ENCODE measurements at regions not wholly inside any gene's neighbourhood (a gene's known extent, or its start where the extent isn't known, plus 50 kb on each side); places are given as distances from the start of the nearest gene placed in this dataset.

GRCh38 chr15:69826819-69827175, 270.9 kb downstream of the TLE3 start:
- no peak overlapping the region for H3K4me3 Mint-ChIP-seq (ENCODE audit: low read depth, unreplicated experiment)
- CTCF ChIA-PET, result no interaction called here
- no peak for DNase-seq
- peaks cover 3% of the 10 kb centered on the region for H3K36me3 Mint-ChIP-seq (ENCODE audit: insufficient read depth, unreplicated experiment)
- no peaks in the 10 kb centered on the region for H3K4me1 Mint-ChIP-seq (ENCODE audit: low read depth, unreplicated experiment)
- BruUV-seq (replicated peaks), result no TSS peak
- TF ChIP-seq, protein P1, sequence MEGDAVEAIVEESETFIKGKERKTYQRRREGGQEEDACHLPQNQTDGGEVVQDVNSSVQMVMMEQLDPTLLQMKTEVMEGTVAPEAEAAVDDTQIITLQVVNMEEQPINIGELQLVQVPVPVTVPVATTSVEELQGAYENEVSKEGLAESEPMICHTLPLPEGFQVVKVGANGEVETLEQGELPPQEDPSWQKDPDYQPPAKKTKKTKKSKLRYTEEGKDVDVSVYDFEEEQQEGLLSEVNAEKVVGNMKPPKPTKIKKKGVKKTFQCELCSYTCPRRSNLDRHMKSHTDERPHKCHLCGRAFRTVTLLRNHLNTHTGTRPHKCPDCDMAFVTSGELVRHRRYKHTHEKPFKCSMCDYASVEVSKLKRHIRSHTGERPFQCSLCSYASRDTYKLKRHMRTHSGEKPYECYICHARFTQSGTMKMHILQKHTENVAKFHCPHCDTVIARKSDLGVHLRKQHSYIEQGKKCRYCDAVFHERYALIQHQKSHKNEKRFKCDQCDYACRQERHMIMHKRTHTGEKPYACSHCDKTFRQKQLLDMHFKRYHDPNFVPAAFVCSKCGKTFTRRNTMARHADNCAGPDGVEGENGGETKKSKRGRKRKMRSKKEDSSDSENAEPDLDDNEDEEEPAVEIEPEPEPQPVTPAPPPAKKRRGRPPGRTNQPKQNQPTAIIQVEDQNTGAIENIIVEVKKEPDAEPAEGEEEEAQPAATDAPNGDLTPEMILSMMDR (IDR thresholded peaks at IDR 0.05; ENCODE audit: unreplicated experiment), result no peak
- no peak overlapping the region for H3K27ac Mint-ChIP-seq (ENCODE audit: unreplicated experiment)
- intact Hi-C loops (cut with micrococcal nuclease; ENCODE audit: unreplicated experiment), result no loop called here
- no peaks in the 10 kb centered on the region for H3K9me3 Mint-ChIP-seq (ENCODE audit: low read depth, unreplicated experiment)
- peaks cover 92% of the 10 kb centered on the region for H3K27me3 Mint-ChIP-seq (ENCODE audit: unreplicated experiment)

- no TSS peak for BruUV-seq (replicated peaks)
- intact Hi-C loops (cut with micrococcal nuclease; ENCODE audit: unreplicated experiment), result no loop called here
- no peaks in the 10 kb centered on the region for H3K4me1 Mint-ChIP-seq (ENCODE audit: low read depth, unreplicated experiment)
- H3K36me3 Mint-ChIP-seq (ENCODE audit: insufficient read depth, unreplicated experiment), result no peaks in the 10 kb centered on the region
- peaks cover 92% of the 10 kb centered on the region for H3K27me3 Mint-ChIP-seq (ENCODE audit: unreplicated experiment)
- no peaks in the 10 kb centered on the region for H3K9me3 Mint-ChIP-seq (ENCODE audit: low read depth, unreplicated experiment)
- CTCF ChIA-PET, result interaction anchor here (0.7 kb wide), 1 partner anchor 549 kb away, joined by 3 read pairs; no protein-coding TSS in a partner anchor
- H3K4me3 Mint-ChIP-seq (ENCODE audit: low read depth, unreplicated experiment), result no peak overlapping the region
- no peak overlapping the region for H3K27ac Mint-ChIP-seq (ENCODE audit: unreplicated experiment)
- TF ChIP-seq, protein P1 (IDR thresholded peaks at IDR 0.05; ENCODE audit: unreplicated experiment), result no peak
- DNase-seq, result no peak
These were observed 270.0 kb downstream of the TLE3 start for GRCh38 chr15:69827751-69828150.

DNA sequence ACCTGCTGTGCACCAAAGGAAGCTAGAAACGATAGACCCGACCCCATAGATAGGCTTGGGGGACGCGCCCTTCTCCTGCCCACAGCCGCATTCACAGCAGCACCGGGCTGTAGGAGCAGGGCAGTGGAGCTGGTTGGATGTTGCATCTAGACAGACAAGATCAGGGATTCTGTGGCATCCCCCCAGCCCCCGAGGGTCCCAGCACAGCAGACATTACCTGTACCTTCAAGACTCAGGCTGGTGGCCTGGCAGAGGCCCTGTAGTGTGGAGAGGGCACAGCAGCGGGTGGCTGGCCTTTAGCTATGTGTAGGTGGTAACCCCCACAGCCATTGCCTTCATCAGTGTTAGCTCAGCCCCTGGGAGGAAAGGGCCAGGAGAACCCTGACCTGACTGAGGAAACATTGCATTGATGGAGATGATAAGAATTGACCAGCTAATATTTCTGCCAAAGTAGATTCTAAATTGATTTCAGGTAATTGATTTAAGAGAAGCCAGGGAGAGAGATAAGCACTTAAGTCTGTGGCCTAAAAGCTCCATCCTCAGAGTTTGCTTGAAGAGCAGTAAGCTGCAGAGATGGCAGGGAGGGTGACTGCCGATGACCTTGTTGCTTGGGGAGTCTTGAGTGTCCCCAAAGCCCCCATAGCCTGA, 269.4 kb downstream of the TLE3 start:
- Mint-ChIP-seq H3K27me3 (ENCODE audit: unreplicated experiment) (peaks cover 92% of the 10 kb centered on the region), H3K9me3 (ENCODE audit: low read depth, unreplicated experiment) (no peaks in the 10 kb centered on the region), H3K4me1 (ENCODE audit: low read depth, unreplicated experiment) (no peaks in the 10 kb centered on the region), H3K27ac (ENCODE audit: unreplicated experiment) (no peak overlapping the region), H3K36me3 (ENCODE audit: insufficient read depth, unreplicated experiment) (no peaks in the 10 kb centered on the region), H3K4me3 (ENCODE audit: low read depth, unreplicated experiment) (no peak overlapping the region)
- BruUV-seq (replicated peaks), result no TSS peak
- CTCF ChIA-PET, result no interaction called here
- TF ChIP-seq, protein P1 (IDR thresholded peaks at IDR 0.05; ENCODE audit: unreplicated experiment), result no peak
- no peak for DNase-seq
- intact Hi-C loops (cut with micrococcal nuclease; ENCODE audit: unreplicated experiment), result no loop called here

DNA sequence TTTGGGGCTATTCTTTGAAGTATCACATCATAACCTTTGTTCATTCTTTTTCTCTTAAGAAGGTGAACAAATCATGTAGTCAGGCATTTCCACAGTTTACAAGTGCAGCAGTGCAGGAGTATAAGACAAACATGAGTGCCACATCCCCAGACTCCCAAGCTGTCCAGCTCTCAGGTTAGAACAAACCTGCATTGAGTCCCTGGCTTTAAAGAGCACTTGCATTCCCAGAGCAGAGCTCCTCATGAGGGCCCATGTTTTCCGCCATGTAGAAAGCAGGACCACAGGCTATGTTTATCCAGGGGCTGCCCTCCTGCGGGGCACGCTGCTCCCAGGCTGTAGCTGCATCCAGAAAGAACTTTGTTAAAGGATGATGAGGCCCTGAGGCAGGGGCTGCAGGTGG, 267.7 kb downstream of the TLE3 start:
- H3K27ac Mint-ChIP-seq (ENCODE audit: unreplicated experiment), result no peak overlapping the region
- H3K27me3 Mint-ChIP-seq (ENCODE audit: unreplicated experiment), result peaks cover 93% of the 10 kb centered on the region
- H3K4me3 Mint-ChIP-seq (ENCODE audit: low read depth, unreplicated experiment), result no peak overlapping the region
- no TSS peak for BruUV-seq (replicated peaks)
- intact Hi-C loops (cut with micrococcal nuclease; ENCODE audit: unreplicated experiment), result no loop called here
- no peaks in the 10 kb centered on the region for H3K4me1 Mint-ChIP-seq (ENCODE audit: low read depth, unreplicated experiment)
- H3K9me3 Mint-ChIP-seq (ENCODE audit: low read depth, unreplicated experiment), result no peaks in the 10 kb centered on the region
- TF ChIP-seq, protein P1 (IDR thresholded peaks at IDR 0.05; ENCODE audit: unreplicated experiment), result no peak
- no peaks in the 10 kb centered on the region for H3K36me3 Mint-ChIP-seq (ENCODE audit: insufficient read depth, unreplicated experiment)
- DNase-seq, result no peak
- CTCF ChIA-PET, result no interaction called here

Measured in Calu3 (cell line).